KMS-11 (cell line): ENCODE measurements at regions not wholly inside any gene's neighbourhood (a gene's known extent, or its start where the extent isn't known, plus 50 kb on each side); places are given as distances from the start of the nearest gene placed in this dataset.

Experiments used
- H2AFZ ChIP-seq: fragments of 200-600 bp; sonication (generic); 2 replicates; pipeline ENCODE4 v1.6.1; 2016; ENCODE audit warnings: antibody characterized with exemption, mixed run types, low read depth
- H3K27ac ChIP-seq: fragments of 200-600 bp; sonication (generic); 2 replicates; pipeline ENCODE4 v1.6.1; 2016; ENCODE audit warnings: mild to moderate bottlenecking, mixed run types
- H3K27me3 ChIP-seq: fragments of 200-600 bp; sonication (generic); 2 replicates; pipeline ENCODE4 v1.6.1; 2017; ENCODE audit warnings: mild to moderate bottlenecking, low read depth, mixed run types, moderate library complexity; ENCODE audit not compliant: insufficient read depth
- H3K36me3 ChIP-seq: fragments of 200-600 bp; sonication (generic); 2 replicates; pipeline ENCODE4 v1.6.1; 2017; ENCODE audit warnings: mild to moderate bottlenecking, mixed run types; ENCODE audit not compliant: insufficient read depth
- H3K4me1 ChIP-seq: fragments of 200-600 bp; sonication (generic); 2 replicates; pipeline ENCODE4 v1.6.1; 2016; ENCODE audit warnings: mild to moderate bottlenecking, low read depth, mixed run types; ENCODE audit not compliant: poor library complexity, severe bottlenecking
- H3K4me2 ChIP-seq: fragments of 200-600 bp; sonication (generic); 2 replicates; pipeline ENCODE4 v1.7.0; 2016; ENCODE audit warnings: mild to moderate bottlenecking, mixed run types
- H3K4me3 ChIP-seq: fragments of 200-600 bp; sonication (generic); IDR thresholded peaks from 2 replicates; pipeline ENCODE4 v1.6.1; 2017; ENCODE audit warnings: low read depth, low read length, mixed read lengths; ENCODE audit not compliant: insufficient read depth
- H3K79me2 ChIP-seq: fragments of 200-600 bp; sonication (generic); 2 replicates; pipeline ENCODE4 v1.6.1; 2016; ENCODE audit warnings: low read depth, mixed run types; ENCODE audit not compliant: insufficient read depth
- H3K9ac ChIP-seq: fragments of 200-600 bp; sonication (generic); 2 replicates; pipeline ENCODE4 v1.6.1; 2016; ENCODE audit warnings: mild to moderate bottlenecking, mixed run types
- H4K20me1 ChIP-seq: fragments of 200-600 bp; sonication (generic); 2 replicates; pipeline ENCODE4 v1.6.1; 2016; ENCODE audit warnings: mild to moderate bottlenecking, mixed run types; ENCODE audit not compliant: insufficient read depth
- TF ChIP-seq, protein P1 (sequence below): fragments of 200-600 bp; sonication (generic); conservative IDR thresholded peaks from 2 replicates; pipeline ENCODE4 v1.6.1; 2017; ENCODE audit warnings: low read depth, mild to moderate bottlenecking, antibody characterized with exemption, low read length, moderate library complexity, mixed read lengths

DNA sequence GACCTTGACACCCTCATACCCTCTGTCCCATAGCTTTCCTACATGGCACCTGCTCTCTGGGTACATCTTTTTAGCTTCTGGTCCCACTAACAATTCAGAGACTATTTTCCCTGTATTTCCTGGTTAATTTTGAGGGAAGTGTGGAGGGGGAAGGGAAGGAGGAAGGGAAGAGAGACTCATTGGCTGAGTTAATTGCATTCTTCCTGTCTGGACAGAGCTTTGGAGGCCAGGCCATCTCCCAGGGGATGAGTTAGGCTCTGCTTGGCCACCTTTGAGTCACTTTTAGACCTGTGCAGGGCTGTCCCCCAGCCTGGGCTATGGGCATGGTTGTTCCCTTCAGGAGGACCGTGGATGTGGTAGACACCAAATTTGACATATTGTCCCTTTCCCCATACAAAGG is 167.9 kb upstream of the PGRMC2 start:
- no peak overlapping the region for H3K4me3 ChIP-seq
- H3K27me3 ChIP-seq, result no peaks in the 10 kb centered on the region
- H3K4me2 ChIP-seq, result no peak overlapping the region
- peaks cover 34% of the 10 kb centered on the region for H3K4me1 ChIP-seq
- no peaks in the 10 kb centered on the region for H3K79me2 ChIP-seq
- no peaks in the 10 kb centered on the region for H4K20me1 ChIP-seq
- no peak overlapping the region for H3K27ac ChIP-seq
- no peaks in the 10 kb centered on the region for H3K36me3 ChIP-seq
- H2AFZ ChIP-seq, result no peak overlapping the region
- TF ChIP-seq, protein P1, sequence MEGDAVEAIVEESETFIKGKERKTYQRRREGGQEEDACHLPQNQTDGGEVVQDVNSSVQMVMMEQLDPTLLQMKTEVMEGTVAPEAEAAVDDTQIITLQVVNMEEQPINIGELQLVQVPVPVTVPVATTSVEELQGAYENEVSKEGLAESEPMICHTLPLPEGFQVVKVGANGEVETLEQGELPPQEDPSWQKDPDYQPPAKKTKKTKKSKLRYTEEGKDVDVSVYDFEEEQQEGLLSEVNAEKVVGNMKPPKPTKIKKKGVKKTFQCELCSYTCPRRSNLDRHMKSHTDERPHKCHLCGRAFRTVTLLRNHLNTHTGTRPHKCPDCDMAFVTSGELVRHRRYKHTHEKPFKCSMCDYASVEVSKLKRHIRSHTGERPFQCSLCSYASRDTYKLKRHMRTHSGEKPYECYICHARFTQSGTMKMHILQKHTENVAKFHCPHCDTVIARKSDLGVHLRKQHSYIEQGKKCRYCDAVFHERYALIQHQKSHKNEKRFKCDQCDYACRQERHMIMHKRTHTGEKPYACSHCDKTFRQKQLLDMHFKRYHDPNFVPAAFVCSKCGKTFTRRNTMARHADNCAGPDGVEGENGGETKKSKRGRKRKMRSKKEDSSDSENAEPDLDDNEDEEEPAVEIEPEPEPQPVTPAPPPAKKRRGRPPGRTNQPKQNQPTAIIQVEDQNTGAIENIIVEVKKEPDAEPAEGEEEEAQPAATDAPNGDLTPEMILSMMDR, result no peak
- no peak overlapping the region for H3K9ac ChIP-seq

DNA sequence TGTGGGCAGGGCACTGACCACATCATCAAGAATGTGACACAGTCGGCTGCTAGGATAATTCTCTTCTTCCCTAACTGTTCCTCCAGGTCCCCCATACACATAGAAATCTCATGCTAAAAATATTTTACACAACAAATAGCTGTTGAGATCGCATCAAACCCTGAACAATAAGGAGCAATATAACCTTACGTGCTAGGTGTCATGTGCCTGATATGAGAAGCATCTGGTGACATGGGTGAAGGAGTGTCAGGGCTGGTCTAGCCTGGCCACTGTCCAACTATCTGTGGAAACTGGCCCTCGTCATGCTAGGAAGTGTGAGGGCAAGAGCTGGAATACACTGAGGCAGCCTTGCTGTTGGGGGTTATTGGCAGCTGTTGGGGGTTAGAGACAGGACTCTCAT is 167.3 kb upstream of the PGRMC2 start:
- H4K20me1 ChIP-seq, result no peaks in the 10 kb centered on the region
- no peak overlapping the region for H3K4me3 ChIP-seq
- H2AFZ ChIP-seq, result no peak overlapping the region
- H3K4me2 ChIP-seq, result no peak overlapping the region
- H3K4me1 ChIP-seq, result peaks cover 34% of the 10 kb centered on the region
- TF ChIP-seq, protein P1, result no peak
- H3K27me3 ChIP-seq, result no peaks in the 10 kb centered on the region
- no peak overlapping the region for H3K27ac ChIP-seq
- H3K36me3 ChIP-seq, result no peaks in the 10 kb centered on the region
- no peaks in the 10 kb centered on the region for H3K79me2 ChIP-seq
- H3K9ac ChIP-seq, result no peak overlapping the region

DNA sequence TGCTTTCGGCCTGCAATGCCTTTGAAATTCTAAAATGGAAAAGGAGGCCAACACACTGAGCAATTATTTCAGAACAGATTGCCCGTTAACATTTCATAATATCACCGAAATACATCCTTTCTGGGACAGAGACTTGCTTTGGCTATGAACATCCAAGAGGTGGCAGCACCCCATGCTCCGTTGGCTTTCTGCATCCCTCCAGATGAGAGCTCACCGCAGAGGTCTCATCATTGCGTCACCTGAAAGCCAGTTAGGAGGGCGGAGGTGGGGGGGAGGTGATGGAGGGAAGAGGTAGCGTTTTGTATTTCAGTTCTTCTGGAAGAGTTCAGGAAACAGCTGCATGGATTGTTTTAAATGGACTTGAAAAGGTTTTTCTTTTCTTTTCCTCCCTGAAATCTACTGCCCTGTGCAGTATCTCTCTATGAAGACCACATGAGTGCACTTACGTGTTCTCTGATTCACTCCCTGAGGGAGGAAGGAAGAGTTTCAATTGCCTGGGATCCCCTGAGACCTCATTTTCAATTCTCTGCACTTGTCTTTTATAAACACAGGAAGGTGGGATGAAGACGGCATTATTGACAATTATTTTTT is 166.8 kb upstream of the PGRMC2 start:
- Histone ChIP-seq H3K79me2 (no peaks in the 10 kb centered on the region), H2AFZ (no peak overlapping the region), H3K36me3 (no peaks in the 10 kb centered on the region), H3K27me3 (no peaks in the 10 kb centered on the region), H4K20me1 (no peaks in the 10 kb centered on the region), H3K4me3 (no peak overlapping the region), H3K4me1 (peaks cover 34% of the 10 kb centered on the region), H3K9ac (no peak overlapping the region), H3K27ac (no peak overlapping the region), H3K4me2 (no peak overlapping the region)
- TF ChIP-seq, protein P1, result peak; percentile 78

DNA sequence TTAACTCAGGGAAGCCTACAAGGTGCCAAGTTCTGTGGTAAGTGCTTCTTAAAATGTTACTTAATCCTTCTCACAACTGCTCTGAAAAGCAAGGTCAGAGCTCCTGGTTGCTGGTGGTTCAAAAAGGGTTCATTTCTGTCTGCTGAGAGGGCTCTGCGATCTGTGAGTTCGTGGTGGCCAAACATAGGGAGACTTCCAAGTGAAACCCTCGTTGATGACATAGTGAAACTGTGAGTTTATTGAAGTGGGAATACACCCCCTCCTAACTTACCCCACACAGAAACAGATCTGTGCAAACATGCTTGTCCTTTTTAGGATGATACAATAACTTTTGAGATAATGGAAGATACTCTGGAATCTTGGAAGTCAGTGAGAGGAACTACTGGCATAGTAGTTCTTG is 164.8 kb upstream of the PGRMC2 start:
- no peaks in the 10 kb centered on the region for H3K27me3 ChIP-seq
- H3K79me2 ChIP-seq, result no peaks in the 10 kb centered on the region
- no peaks in the 10 kb centered on the region for H4K20me1 ChIP-seq
- H3K27ac ChIP-seq, result 0 out of 2 replicates have a peak overlapping the region, but pooled peaks have one; percentile 7
- H3K9ac ChIP-seq, result no peak overlapping the region
- peaks cover 34% of the 10 kb centered on the region for H3K4me1 ChIP-seq
- no peaks in the 10 kb centered on the region for H3K36me3 ChIP-seq
- no peak overlapping the region for H2AFZ ChIP-seq
- H3K4me3 ChIP-seq, result no peak overlapping the region
- TF ChIP-seq, protein P1, result no peak
- H3K4me2 ChIP-seq, result peak overlapping the region; percentile 23; the same call in 1 of the 2 replicates
